ENCODE measurements at regions not wholly inside any gene's neighbourhood (a gene's known extent, or its start where the extent isn't known, plus 50 kb on each side); places are given as distances from the start of the nearest gene placed in this dataset.

- no peaks in the 10 kb centered on the region for H3K36me3 ChIP-seq (ENCODE audit: control insufficient read depth, insufficient read depth, low read length)
- no peak for TF ChIP-seq CTCF (IDR thresholded peaks at IDR 0.05; ENCODE audit: insufficient read depth, low read depth, low read length)
- H3K27me3 ChIP-seq (ENCODE audit: control insufficient read depth, insufficient read depth, low read length) = no peaks in the 10 kb centered on the region
- no peak for DNase-seq (ENCODE audit: low read depth)
- POLR2A ChIA-PET = no interaction called here
- no peak overlapping the region for H3K4me3 ChIP-seq (ENCODE audit: low read depth, low read length)
- CTCF ChIA-PET = interaction anchor here (0.6 to 0.8 kb wide), 2 partner anchors 19 to 61 kb away, joined by 3 read pairs; no protein-coding TSS in a partner anchor
Measured at GRCh38 chr11:81165164-81165563, 1568.5 kb downstream of the FAM181B start.

- POLR2A ChIA-PET = no interaction called here
- CTCF ChIA-PET = no interaction called here
- H3K4me3 ChIP-seq (ENCODE audit: low read depth, low read length) = no peak overlapping the region
- H3K36me3 ChIP-seq (ENCODE audit: control insufficient read depth, insufficient read depth, low read length) = no peaks in the 10 kb centered on the region
- no peaks in the 10 kb centered on the region for H3K27me3 ChIP-seq (ENCODE audit: control insufficient read depth, insufficient read depth, low read length)
- DNase-seq (ENCODE audit: low read depth) = no peak
- no peak for TF ChIP-seq CTCF (IDR thresholded peaks at IDR 0.05; ENCODE audit: insufficient read depth, low read depth, low read length)
Measured at GRCh38 chr11:81159900-81160299, 1573.8 kb downstream of the FAM181B start.

- no peak for TF ChIP-seq CTCF (IDR thresholded peaks at IDR 0.05; ENCODE audit: insufficient read depth, low read depth, low read length)
- H3K27me3 ChIP-seq (ENCODE audit: control insufficient read depth, insufficient read depth, low read length) = no peaks in the 10 kb centered on the region
- ChIA-PET CTCF (interaction anchor here (0.8 kb wide), 1 partner anchor 341 kb away, joined by 3 read pairs; no protein-coding TSS in a partner anchor), POLR2A (no interaction called here)
- H3K36me3 ChIP-seq (ENCODE audit: control insufficient read depth, insufficient read depth, low read length) = no peaks in the 10 kb centered on the region
- DNase-seq (ENCODE audit: low read depth) = no peak
- no peak overlapping the region for H3K4me3 ChIP-seq (ENCODE audit: low read depth, low read length)
Measured at GRCh38 chr11:81135570-81135969, 1598.1 kb downstream of the FAM181B start.

- DNase-seq (ENCODE audit: low read depth) = no peak
- no peak overlapping the region for H3K4me3 ChIP-seq (ENCODE audit: low read depth, low read length)
- TF ChIP-seq CTCF (IDR thresholded peaks at IDR 0.05; ENCODE audit: insufficient read depth, low read depth, low read length) = no peak
- POLR2A ChIA-PET = no interaction called here
- H3K36me3 ChIP-seq (ENCODE audit: control insufficient read depth, insufficient read depth, low read length) = no peaks in the 10 kb centered on the region
- CTCF ChIA-PET = no interaction called here
- no peaks in the 10 kb centered on the region for H3K27me3 ChIP-seq (ENCODE audit: control insufficient read depth, insufficient read depth, low read length)
Measured at GRCh38 chr11:81129618-81130017, 1604.0 kb downstream of the FAM181B start.

- Histone ChIP-seq H3K27me3 (ENCODE audit: control insufficient read depth, insufficient read depth, low read length) (no peaks in the 10 kb centered on the region), H3K36me3 (ENCODE audit: control insufficient read depth, insufficient read depth, low read length) (no peaks in the 10 kb centered on the region), H3K4me3 (ENCODE audit: low read depth, low read length) (no peak overlapping the region)
- ChIA-PET CTCF (no interaction called here), POLR2A (no interaction called here)
- no peak for TF ChIP-seq CTCF (IDR thresholded peaks at IDR 0.05; ENCODE audit: insufficient read depth, low read depth, low read length)
- DNase-seq (ENCODE audit: low read depth) = no peak
Measured at GRCh38 chr11:81112718-81113117, 1620.9 kb downstream of the FAM181B start.
